DMS 273 treated with DMSO at 0.1 percent for 48 hours (cell line): ENCODE measurements at regions not wholly inside any gene's neighbourhood (a gene's known extent, or its start where the extent isn't known, plus 50 kb on each side); places are given as distances from the start of the nearest gene placed in this dataset.

Experiments
- DNase-seq: peaks from one replicate; lab custom pipeline; 2025; lab: John Stamatoyannopoulos, UW

- no peak for DNase-seq
These were observed 123.7 kb upstream of the KLF7 start for GRCh38 chr2:207289295-207290018.

GRCh38 chr2:207290833-207291624 is 125.3 kb upstream of the KLF7 start:
- DNase-seq, result no peak

DNA sequence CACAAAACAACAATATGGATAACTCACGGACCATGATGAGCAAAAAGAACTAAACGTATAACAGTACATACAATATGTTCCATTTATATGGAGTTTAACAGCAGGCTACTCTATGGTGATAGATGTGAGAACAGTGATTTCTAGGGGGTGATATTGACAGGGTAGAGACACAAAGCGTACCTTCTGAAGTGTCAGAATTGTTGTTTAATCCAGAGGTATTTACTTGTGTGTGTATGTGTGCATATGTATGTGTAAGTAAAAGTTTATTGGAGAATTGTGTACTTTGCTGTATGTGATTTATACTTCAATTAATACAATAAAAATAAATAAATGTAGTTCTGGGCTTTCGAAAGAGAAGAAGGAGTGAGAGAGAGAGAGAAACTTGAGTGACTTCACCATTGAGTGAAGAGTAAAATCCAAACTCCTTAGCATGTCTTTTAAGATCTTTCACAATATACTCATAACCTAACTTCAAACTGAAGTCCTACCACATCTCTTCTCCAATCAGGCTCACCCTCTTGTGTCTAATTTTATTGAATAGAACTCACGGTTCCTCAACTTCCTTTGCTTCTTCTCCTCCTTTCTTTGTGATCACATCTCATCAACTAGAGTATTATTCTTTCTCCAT is 126.0 kb upstream of the KLF7 start:
- DNase-seq, result no peak

DNA sequence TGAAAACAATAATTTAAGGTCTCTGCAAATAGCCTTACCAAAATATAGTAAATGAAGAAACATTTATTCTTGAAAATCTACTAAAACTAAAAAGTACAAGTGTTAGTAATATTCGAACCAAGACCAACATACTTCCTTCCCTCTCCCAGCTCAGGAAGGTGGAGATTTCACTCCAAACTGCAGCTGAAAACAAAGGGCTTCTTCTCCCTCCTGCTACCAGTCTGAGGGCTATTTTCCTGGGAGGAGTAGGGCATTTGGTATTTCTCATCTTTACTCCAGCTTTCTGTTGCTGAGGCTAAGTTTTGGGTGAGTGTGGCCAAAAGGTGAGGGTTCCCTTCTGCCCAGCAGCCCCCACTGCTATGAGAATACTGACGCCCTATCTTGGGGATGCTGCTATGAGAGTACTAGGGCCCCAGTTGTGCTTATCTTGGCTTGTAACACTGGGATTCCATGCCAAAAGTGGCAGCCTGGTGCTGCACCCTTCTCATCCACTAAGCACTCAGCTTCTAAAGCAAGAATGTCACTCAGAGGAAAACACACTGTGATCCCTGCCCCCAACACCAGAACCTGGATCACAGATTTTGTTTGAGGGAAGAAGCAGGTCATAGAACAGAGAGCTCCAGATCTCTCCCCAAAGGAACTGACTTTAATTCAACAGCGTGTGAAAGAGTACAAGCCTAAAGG is 130.7 kb upstream of the KLF7 start:
- DNase-seq, result no peak

GRCh38 chr2:207300817-207301216 is 135.1 kb upstream of the KLF7 start:
- DNase-seq, result no peak

DNA sequence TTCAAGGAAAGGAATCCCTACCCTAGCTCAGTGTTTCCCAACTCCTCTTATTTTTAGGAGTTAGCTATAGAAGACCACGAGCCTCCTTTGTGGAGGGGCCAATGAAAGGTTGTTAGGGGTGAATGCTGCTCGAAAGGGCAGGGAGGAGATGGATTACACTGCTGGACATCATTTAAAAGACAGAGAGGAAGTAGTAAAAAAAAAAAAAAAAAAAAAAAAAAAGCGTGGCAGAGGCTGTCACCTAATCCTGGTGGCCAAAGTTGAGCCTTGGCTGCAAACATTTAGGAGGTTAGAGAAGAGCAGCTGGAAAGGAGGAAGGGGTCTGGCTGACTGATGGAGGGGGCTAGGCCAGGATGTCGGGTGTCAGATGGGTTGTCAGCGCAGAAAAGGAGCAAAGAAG is 139.0 kb upstream of the KLF7 start:
- DNase-seq, result no peak

DNA sequence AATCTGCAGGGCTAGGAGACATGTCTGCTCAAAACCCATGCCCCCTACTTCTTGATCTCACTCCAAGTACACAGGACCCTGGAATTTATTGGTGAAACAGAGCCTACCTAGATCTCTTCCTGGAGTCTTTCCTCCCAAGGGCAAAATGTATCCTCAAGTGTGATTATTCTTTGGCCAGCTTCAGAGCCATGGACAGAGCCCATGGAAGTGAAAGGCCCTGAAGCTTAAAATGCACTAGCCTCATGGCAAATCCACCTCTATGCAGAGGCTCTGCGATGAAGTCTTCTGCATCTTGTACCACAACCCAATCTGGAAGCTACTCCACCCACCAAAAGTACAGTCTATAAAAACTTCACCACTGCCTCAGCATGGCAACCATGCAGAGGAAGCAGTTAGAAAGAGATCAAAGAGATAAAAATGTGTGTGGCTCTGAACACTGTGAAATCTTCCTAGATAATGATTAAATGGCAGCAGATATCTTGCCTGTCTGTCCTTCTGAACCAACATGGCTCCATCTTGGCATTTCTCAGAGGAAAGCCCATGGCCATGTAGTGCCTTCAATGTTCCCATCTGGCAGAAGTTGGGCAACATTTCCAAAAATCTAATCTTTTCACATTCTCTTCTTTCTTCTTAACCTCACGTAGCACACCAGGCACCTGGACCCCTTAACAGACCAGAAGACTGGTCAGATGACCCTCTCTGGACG is 142.9 kb upstream of the KLF7 start:
- no peak for DNase-seq

DNA sequence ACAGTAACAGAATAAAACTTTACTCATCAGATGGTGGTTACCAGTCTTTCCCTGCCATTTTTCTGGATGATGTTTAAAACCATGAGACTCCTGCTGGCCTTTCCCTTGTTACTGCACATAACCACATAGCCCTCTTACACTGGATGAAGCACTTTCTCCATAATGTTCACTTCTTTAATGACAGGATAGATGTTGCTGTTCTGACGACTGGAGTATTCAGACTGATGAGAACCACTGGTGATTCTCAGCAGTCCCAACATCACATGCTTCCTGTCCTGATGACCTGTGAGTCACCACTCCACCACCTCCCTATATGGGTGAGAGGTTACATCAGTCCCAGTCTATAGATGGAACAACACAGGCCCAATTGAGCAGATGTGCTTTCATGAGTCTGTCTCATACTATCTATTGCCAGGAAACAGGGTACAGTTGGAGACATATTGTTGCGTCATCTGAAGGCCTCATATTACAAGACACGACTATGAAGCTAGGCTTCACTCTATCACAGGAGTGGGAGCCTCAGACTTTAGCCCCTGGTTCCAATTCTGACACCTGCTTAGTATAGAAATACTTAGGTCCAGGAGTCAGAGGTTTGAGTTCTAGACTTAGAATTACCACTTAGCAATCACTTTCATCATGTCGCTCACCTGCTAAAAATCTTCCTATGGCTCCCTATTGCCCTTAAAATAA is 145.7 kb upstream of the KLF7 start:
- DNase-seq, result peak; percentile 7

- DNase-seq, result no peak
These were observed 146.2 kb upstream of the KLF7 start for GRCh38 chr2:207312006-207312356.

DNA sequence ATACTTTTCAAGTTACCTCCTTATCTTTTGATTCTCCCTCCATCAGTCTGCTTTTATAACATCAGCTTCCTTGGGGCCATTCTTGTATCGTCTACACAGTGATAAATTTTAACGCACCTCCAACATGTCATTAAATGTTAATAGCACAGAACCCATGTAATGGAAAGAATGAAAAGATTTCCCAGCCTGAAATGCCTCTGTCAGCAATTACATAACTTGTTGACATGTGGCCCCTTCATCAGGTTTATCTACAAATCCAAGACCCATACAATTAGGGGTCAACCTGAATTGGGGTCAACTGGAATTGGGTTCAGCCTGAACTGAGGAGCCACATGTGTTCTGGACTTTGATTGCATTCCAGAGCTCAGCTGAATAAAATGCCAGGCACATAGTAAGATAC is 148.2 kb upstream of the KLF7 start:
- DNase-seq, result no peak

DNA sequence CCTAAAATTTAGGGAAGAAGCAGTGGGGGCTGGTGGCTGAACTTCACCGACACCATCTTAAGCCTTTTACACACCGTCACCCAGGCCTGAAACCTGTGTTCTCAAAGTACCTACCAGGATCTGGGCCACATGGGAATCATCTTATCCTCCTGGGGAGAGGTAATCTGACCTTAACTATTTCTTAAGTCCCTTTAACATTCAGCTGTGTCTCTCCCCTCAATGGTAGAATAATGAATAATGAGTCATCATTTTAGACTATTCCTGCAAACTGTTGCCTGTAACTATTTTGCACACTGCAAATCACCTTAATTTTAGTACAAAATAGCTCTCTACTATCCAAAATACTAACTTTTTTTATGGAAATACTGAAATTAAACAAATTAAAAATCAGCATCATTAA is 149.4 kb upstream of the KLF7 start:
- no peak for DNase-seq

DNA sequence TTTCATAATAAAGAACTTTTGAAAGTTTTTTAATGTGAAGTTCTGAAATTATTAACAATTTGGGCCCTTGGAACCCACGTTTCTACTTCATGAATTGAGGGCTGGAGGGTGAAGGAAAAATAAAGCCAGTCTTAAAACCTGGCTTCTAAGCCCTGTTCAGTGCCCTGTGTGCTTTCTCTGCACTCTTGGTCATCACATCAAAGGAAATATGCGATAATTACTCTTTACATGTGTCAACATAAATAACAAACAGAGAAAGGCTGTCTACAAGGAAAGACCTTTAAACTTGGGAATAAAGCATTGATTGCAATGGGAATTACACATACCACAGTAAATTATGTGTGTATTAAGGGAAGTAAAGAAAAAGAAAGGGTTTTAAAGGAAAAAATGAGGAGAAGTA is 150.7 kb upstream of the KLF7 start:
- no peak for DNase-seq

- DNase-seq, result no peak
These were observed 151.2 kb upstream of the KLF7 start for GRCh38 chr2:207316906-207317305.

- no peak for DNase-seq
These were observed 151.7 kb upstream of the KLF7 start for GRCh38 chr2:207317378-207317984.

DNA sequence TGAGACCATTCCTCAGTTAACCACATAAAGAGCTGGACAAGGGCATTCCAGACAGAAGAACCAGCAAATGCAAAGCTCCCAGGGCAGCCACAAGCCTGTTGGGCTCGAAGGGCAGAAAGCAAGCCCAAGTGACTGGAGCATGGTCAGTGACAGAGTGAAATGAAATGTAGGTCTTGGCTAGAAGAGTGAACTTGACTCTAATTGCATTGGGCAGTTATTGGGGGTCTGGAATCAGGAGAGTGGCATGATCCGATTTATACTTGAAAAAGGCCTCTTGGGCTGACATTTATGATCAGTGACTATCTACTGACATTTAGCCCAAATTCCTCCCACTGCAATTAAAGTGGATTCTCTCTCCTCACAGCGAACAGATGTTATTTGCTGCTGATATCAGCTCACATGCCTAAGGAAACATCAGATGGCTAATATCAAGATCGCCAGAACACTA is 152.5 kb upstream of the KLF7 start:
- no peak for DNase-seq

DNA sequence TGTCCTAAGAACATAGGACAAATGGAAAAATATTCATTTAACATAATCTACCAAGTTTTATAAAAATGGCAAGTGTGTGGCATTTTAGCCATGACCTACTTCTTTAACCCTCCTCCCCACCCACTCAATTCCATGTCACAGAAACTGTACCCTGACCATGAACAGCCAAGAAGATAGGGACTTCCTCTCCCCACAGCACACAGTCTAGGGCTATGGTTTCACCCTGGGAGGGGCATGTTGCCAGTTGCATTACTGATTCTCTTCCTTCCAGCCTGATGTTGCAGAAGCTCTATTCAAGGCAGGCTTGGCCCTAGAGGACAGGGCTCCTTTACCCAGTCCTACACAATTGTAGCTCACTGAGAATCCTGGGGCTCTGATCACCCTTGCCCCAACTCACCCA is 153.6 kb upstream of the KLF7 start:
- no peak for DNase-seq

DNA sequence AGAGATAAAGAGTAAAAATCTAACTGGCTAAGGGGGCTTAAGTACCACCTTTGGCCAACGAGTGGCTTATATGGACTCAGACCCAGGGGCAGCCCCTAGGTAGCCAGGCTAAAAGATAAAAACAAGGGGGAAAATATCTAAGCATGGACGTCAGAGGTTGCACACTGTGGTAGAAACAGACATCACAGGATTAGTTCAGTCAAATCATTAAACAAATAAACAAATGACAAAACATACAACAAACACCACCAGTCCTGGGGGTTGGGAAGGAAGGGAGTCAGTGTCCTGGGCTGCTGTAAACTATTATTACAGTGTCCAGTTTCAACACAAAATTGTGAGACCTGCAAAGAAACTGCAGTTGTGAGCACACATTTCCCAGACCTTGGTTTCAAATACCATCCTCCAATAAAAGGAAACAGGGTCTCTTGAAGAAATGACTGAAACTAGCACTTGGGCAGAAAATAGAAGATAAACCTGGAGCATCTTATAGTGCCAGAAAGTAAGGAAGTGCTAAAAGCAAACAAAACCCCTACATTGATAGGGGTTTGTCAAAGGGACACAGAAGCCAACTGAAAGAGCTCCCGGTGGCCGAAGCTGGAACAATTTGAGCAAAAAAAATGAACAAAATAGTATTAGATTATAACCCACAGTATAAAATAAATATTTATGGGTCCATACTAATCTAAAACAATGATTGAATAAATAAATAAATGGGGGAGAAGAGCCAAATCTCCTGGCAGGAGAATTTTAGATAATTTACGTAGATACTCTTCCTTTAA is 154.8 kb upstream of the KLF7 start:
- DNase-seq, result no peak

DNA sequence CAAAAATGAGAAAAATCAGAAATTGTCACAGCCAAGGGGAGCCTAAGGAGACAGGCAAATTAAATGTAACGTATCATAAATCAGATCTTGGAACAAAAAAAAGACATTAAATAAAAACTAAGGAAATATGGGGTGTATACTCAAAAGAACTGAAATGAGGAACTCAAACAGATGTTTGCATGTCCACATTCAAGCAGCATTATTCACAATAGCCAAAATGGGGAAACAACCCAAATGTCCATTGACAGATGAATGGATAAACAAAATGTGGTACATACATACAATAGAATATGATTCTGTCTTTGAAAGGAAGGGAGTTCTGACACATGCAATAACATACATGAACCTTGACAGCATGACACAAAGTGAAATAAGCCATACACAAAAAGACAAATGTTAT is 155.8 kb upstream of the KLF7 start:
- DNase-seq, result no peak

DNA sequence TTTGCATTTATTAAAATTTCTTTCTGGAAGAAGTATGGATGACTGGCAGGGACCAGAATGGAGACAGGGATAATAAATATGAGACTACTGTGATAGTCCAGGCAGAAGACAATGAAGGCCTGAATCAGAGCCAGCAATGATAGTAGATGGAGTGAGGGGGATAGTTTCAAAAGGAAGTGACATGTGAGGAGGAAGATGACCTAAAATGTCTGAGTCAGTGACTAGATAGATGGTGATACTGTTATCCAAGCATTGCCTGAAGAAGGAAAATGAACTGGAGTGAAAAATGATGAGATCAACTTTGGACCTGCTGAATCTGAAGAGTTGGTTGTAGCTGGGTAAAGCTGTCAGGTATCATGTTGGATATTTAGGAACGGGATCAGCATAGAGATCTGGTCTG is 158.3 kb upstream of the KLF7 start:
- DNase-seq, result no peak

DNA sequence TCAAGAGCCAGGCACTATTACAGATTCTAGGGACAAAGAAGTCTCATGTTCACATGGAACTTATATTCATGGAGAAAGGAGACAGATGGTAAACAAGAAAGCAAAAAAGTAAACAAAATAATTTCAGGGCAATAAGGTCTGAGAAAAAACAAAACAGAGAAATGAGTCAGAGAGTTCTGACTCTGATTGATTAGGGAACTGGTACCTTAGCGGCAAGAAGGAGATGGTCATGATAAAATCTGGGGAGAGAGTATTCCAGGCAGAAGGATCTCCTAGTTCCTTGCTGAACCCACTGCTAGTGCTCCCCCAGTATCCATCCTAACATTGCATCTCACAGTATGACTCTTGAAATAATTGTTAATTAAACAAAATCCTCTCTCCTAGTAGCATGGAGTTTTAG is 161.8 kb upstream of the KLF7 start:
- no peak for DNase-seq
